ENCODE measurements at regions not wholly inside any gene's neighbourhood (a gene's known extent, or its start where the extent isn't known, plus 50 kb on each side); places are given as distances from the start of the nearest gene placed in this dataset.
A peak's percentile ranks its signal among the peaks of the same experiment; 100 is the strongest.
"Not testable (repeated sequence)": the region's sequence is repeated elsewhere in the genome, so short reads cannot be mapped to it uniquely, and the experiment has no call there.

GRCh38 chr3:109918740-109919139, 581.4 kb upstream of the DPPA4 start:
- no peak for DNase-seq

- no peak for DNase-seq
These were observed 583.4 kb upstream of the DPPA4 start for GRCh38 chr3:109920749-109921148.

- no peak for DNase-seq
These were observed 584.2 kb upstream of the DPPA4 start for GRCh38 chr3:109921509-109921908.

GRCh38 chr3:109922856-109923255, 585.5 kb upstream of the DPPA4 start:
- no peak for DNase-seq

GRCh38 chr3:109923431-109923830, 586.1 kb upstream of the DPPA4 start:
- no peak for DNase-seq

GRCh38 chr3:109924196-109924595, 586.9 kb upstream of the DPPA4 start:
- no peak for DNase-seq

- no peak for DNase-seq
These were observed 589.0 kb upstream of the DPPA4 start for GRCh38 chr3:109926376-109926775.

GRCh38 chr3:109927161-109927560, 589.8 kb upstream of the DPPA4 start:
- peak; percentile 0 for DNase-seq

GRCh38 chr3:109927726-109928125, 590.4 kb upstream of the DPPA4 start:
- DNase-seq: no peak

GRCh38 chr3:109930582-109930981, 593.2 kb upstream of the DPPA4 start:
- no peak for DNase-seq

GRCh38 chr3:109933576-109933975, 596.2 kb upstream of the DPPA4 start:
- DNase-seq: no peak

- DNase-seq: no peak
These were observed 602.5 kb upstream of the DPPA4 start for GRCh38 chr3:109939817-109940216.

- DNase-seq: no peak
These were observed 605.8 kb upstream of the DPPA4 start for GRCh38 chr3:109943181-109943580.

- DNase-seq: no peak
These were observed 607.5 kb upstream of the DPPA4 start for GRCh38 chr3:109944836-109945235.

- DNase-seq: no peak
These were observed 615.6 kb upstream of the DPPA4 start for GRCh38 chr3:109952924-109953323.

GRCh38 chr3:109963831-109964230, 626.5 kb upstream of the DPPA4 start:
- DNase-seq: no peak

- no peak for DNase-seq
These were observed 636.4 kb upstream of the DPPA4 start for GRCh38 chr3:109973733-109974132.

GRCh38 chr3:109977897-109978296, 640.6 kb upstream of the DPPA4 start:
- no peak for DNase-seq

GRCh38 chr3:109982201-109982600, 644.9 kb upstream of the DPPA4 start:
- no peak for DNase-seq

GRCh38 chr3:109984976-109985375, 647.6 kb upstream of the DPPA4 start:
- no peak for DNase-seq

- no peak for DNase-seq
These were observed 648.7 kb upstream of the DPPA4 start for GRCh38 chr3:109985943-109986555.

GRCh38 chr3:109994853-109995252, 657.5 kb upstream of the DPPA4 start:
- no peak for DNase-seq

GRCh38 chr3:109995377-109995776, 658.0 kb upstream of the DPPA4 start:
- no peak for DNase-seq

GRCh38 chr3:110001905-110002304, 664.6 kb upstream of the DPPA4 start:
- DNase-seq: not testable (repeated sequence)

GRCh38 chr3:110006913-110007312, 669.6 kb upstream of the DPPA4 start:
- DNase-seq: no peak

Measured in dermis blood vessel endothelial cell (primary cell).